OCI-LY7 (cell line): ENCODE measurements at regions not wholly inside any gene's neighbourhood (a gene's known extent, or its start where the extent isn't known, plus 50 kb on each side); places are given as distances from the start of the nearest gene placed in this dataset.

Experiments
- EZH2phosphoT487 ChIP-seq: fragments of 200-600 bp; sonication (generic); IDR thresholded peaks from 2 replicates; pipeline ENCODE4 v1.6.1; 2018; ENCODE audit warnings: low read depth, borderline replicate concordance, mild to moderate bottlenecking, mixed run types, antibody characterized with exemption, low read length, moderate library complexity, mixed read lengths
- TF ChIP-seq, protein P1 (sequence below): fragments of 200-600 bp; sonication (generic); conservative IDR thresholded peaks from 2 replicates; pipeline ENCODE4 v1.5.1; 2014; ENCODE audit warnings: mild to moderate bottlenecking, antibody characterized with exemption, low read length, moderate library complexity, mixed read lengths

DNA sequence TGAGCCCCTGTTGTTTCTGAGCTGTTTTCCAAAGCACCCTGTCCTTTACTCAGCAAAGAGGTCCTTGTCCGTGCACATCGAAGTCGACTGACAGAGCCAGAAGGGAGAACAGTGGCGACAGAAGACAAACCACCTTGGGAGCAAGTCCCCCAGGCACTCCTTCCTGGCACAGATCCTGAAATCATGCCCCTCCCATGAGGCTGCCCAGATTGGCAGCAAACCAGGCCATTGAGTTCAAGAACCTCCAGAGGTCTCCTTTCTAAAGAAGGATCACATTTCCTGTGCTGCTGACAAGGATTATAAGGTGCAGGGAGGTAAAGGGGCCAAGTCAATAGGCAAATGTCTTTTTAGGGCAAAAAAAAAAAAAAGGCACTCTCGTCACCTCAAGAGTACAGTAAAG is 84.7 kb upstream of the HIVEP3 start:
- TF ChIP-seq, protein P1, sequence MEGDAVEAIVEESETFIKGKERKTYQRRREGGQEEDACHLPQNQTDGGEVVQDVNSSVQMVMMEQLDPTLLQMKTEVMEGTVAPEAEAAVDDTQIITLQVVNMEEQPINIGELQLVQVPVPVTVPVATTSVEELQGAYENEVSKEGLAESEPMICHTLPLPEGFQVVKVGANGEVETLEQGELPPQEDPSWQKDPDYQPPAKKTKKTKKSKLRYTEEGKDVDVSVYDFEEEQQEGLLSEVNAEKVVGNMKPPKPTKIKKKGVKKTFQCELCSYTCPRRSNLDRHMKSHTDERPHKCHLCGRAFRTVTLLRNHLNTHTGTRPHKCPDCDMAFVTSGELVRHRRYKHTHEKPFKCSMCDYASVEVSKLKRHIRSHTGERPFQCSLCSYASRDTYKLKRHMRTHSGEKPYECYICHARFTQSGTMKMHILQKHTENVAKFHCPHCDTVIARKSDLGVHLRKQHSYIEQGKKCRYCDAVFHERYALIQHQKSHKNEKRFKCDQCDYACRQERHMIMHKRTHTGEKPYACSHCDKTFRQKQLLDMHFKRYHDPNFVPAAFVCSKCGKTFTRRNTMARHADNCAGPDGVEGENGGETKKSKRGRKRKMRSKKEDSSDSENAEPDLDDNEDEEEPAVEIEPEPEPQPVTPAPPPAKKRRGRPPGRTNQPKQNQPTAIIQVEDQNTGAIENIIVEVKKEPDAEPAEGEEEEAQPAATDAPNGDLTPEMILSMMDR = no peak
- no peak for TF ChIP-seq EZH2phosphoT487
